ENCODE measurements at regions not wholly inside any gene's neighbourhood (a gene's known extent, or its start where the extent isn't known, plus 50 kb on each side); places are given as distances from the start of the nearest gene placed in this dataset.
"Not testable (repeated sequence)": the region's sequence is repeated elsewhere in the genome, so short reads cannot be mapped to it uniquely, and the experiment has no call there.

GRCh38 chr20:56875803-56876202 is 246.7 kb downstream of the TFAP2C start:
- no peak for DNase-seq

GRCh38 chr20:56885521-56885920 is 256.4 kb downstream of the TFAP2C start:
- no peak for DNase-seq

GRCh38 chr20:56890011-56890410 is 260.9 kb downstream of the TFAP2C start:
- DNase-seq = no peak

GRCh38 chr20:56893226-56893917 is 264.3 kb downstream of the TFAP2C start:
- no peak for DNase-seq

- DNase-seq = no peak
Observed at GRCh38 chr20:56896447-56896846, 267.3 kb downstream of the TFAP2C start.

- no peak for DNase-seq
Observed at GRCh38 chr20:56897318-56897957, 268.3 kb downstream of the TFAP2C start.

GRCh38 chr20:56897958-56898349 is 268.8 kb downstream of the TFAP2C start:
- no peak for DNase-seq

- DNase-seq = no peak
Observed at GRCh38 chr20:56899506-56899905, 270.4 kb downstream of the TFAP2C start.

- no peak for DNase-seq
Observed at GRCh38 chr20:56900252-56900651, 271.1 kb downstream of the TFAP2C start.

- DNase-seq = no peak
Observed at GRCh38 chr20:56903421-56903820, 274.3 kb downstream of the TFAP2C start.

- DNase-seq = no peak
Observed at GRCh38 chr20:56903858-56904257, 274.8 kb downstream of the TFAP2C start.

GRCh38 chr20:56909918-56910714 is 281.0 kb downstream of the TFAP2C start:
- DNase-seq = no peak

- DNase-seq = no peak
Observed at GRCh38 chr20:56911946-56912345, 282.8 kb downstream of the TFAP2C start.

- DNase-seq = no peak
Observed at GRCh38 chr20:56914532-56914931, 285.4 kb downstream of the TFAP2C start.

GRCh38 chr20:56916345-56916622 is 287.2 kb downstream of the TFAP2C start:
- DNase-seq = no peak

GRCh38 chr20:56920041-56920440 is 290.9 kb downstream of the TFAP2C start:
- DNase-seq = not testable (repeated sequence)

- DNase-seq = no peak
Observed at GRCh38 chr20:56922497-56922896, 293.4 kb downstream of the TFAP2C start.

- no peak for DNase-seq
Observed at GRCh38 chr20:56924292-56925081, 295.4 kb downstream of the TFAP2C start.

- no peak for DNase-seq
Observed at GRCh38 chr20:56925082-56925830, 296.1 kb downstream of the TFAP2C start.

- no peak for DNase-seq
Observed at GRCh38 chr20:56925831-56926170, 296.7 kb downstream of the TFAP2C start.

GRCh38 chr20:56926501-56926900 is 297.4 kb downstream of the TFAP2C start:
- no peak for DNase-seq

GRCh38 chr20:56927127-56927526 is 298.0 kb downstream of the TFAP2C start:
- no peak for DNase-seq
